SK-N-SH treated with all-trans-retinoic acid at 6 μM for 48 hours (cell line): ENCODE measurements at regions not wholly inside any gene's neighbourhood (a gene's known extent, or its start where the extent isn't known, plus 50 kb on each side); places are given as distances from the start of the nearest gene placed in this dataset.

ENCODE experiments used
- ATAC-seq: fragments of 200-7000 bp; cut with Tn5 transposase; 3 replicates; pipeline ENCODE4 v1.9.1; 2020; ENCODE audit warnings: mild to moderate bottlenecking, moderate library complexity
- ARNTL ChIP-seq: fragments of 450-650 bp; formaldehyde crosslinking; IDR thresholded peaks from 2 replicates; pipeline ENCODE4 v1.5.0; 2020; ENCODE audit warnings: low read depth, mild to moderate bottlenecking, moderate library complexity, borderline replicate concordance
- BACH2 ChIP-seq: fragments of 250-450 bp; sonication (Bioruptor Pico); IDR thresholded peaks from 2 replicates; pipeline ENCODE4 v1.9.0; 2021; ENCODE audit warnings: mild to moderate bottlenecking, borderline replicate concordance
- CSDC2 ChIP-seq: fragments of 250-450 bp; sonication (Bioruptor Pico); IDR thresholded peaks from 2 replicates; pipeline ENCODE4 v1.5.0; 2020; ENCODE audit warnings: mild to moderate bottlenecking, moderate library complexity
- ESRRG ChIP-seq: fragments of 250-450 bp; sonication (Bioruptor Pico); IDR thresholded peaks from 2 replicates; pipeline ENCODE4 v1.6.1; 2021; ENCODE audit warnings: mild to moderate bottlenecking
- GLIS3 ChIP-seq: fragments of 250-450 bp; sonication (Bioruptor Pico); IDR thresholded peaks from 2 replicates; pipeline ENCODE4 v1.5.0; 2020; ENCODE audit warnings: mild to moderate bottlenecking, moderate library complexity
- ISL1 ChIP-seq: fragments of 250-450 bp; sonication (Bioruptor Pico); IDR thresholded peaks from 2 replicates; pipeline ENCODE4 v2.1.2; 2022; ENCODE audit warnings: mild to moderate bottlenecking, moderate library complexity
- OSR1 ChIP-seq: fragments of 250-450 bp; sonication (Bioruptor Pico); IDR thresholded peaks from 2 replicates; pipeline ENCODE4 v1.8.0; 2022; ENCODE audit warnings: moderate library complexity, mild to moderate bottlenecking, inconsistent platforms
- POU6F1 ChIP-seq: fragments of 250-450 bp; sonication (Bioruptor Pico); IDR thresholded peaks from 2 replicates; pipeline ENCODE4 v1.8.0; 2021; ENCODE audit warnings: low read depth, mild to moderate bottlenecking, moderate library complexity, borderline replicate concordance
- PPARA ChIP-seq: fragments of 250-450 bp; sonication (Bioruptor Pico); IDR thresholded peaks from 2 replicates; pipeline ENCODE4 v1.5.0; 2020; ENCODE audit warnings: mild to moderate bottlenecking, borderline replicate concordance
- RARB ChIP-seq: fragments of 250-450 bp; sonication (Bioruptor Pico); IDR thresholded peaks from 2 replicates; pipeline ENCODE4 v1.8.0; 2021; ENCODE audit warnings: mild to moderate bottlenecking, moderate library complexity
- SNAI2 ChIP-seq: fragments of 250-450 bp; sonication (Bioruptor Pico); IDR thresholded peaks from 2 replicates; pipeline ENCODE4 v1.5.0; 2020; ENCODE audit warnings: mild to moderate bottlenecking, moderate library complexity
- TCF4 ChIP-seq: fragments of 250-450 bp; sonication (Bioruptor Pico); IDR thresholded peaks from 2 replicates; pipeline ENCODE4 v1.8.0; 2021; ENCODE audit warnings: mild to moderate bottlenecking, moderate library complexity, borderline replicate concordance
- TOX ChIP-seq: fragments of 250-450 bp; sonication (Bioruptor Pico); IDR thresholded peaks from 2 replicates; pipeline ENCODE4 v1.8.0; 2021; ENCODE audit warnings: mild to moderate bottlenecking, moderate library complexity, borderline replicate concordance
- ZC3H10 ChIP-seq: fragments of 250-450 bp; sonication (Bioruptor Pico); IDR thresholded peaks from 2 replicates; pipeline ENCODE4 v1.5.1; 2021; ENCODE audit warnings: mild to moderate bottlenecking, moderate library complexity
- ZFP3 ChIP-seq: fragments of 250-450 bp; sonication (Bioruptor Pico); IDR thresholded peaks from 2 replicates; pipeline ENCODE4 v1.5.0; 2020; ENCODE audit warnings: mild to moderate bottlenecking, moderate library complexity
- ZFP30 ChIP-seq: fragments of 450-650 bp; formaldehyde crosslinking; IDR thresholded peaks from 2 replicates; pipeline ENCODE4 v1.5.0; 2022; ENCODE audit warnings: mild to moderate bottlenecking, moderate library complexity
- ZNF565 ChIP-seq: fragments of 450-650 bp; formaldehyde crosslinking; conservative IDR thresholded peaks from 2 replicates; pipeline ENCODE4 v1.5.0; 2020; ENCODE audit warnings: low read depth, mild to moderate bottlenecking, moderate library complexity
- ZNF70 ChIP-seq: fragments of 450-650 bp; formaldehyde crosslinking; IDR thresholded peaks from 2 replicates; pipeline ENCODE4 v1.5.0; 2020; ENCODE audit warnings: mild to moderate bottlenecking, moderate library complexity
- ZNF8 ChIP-seq: fragments of 450-650 bp; formaldehyde crosslinking; IDR thresholded peaks from 2 replicates; pipeline ENCODE4 v1.5.0; 2020; ENCODE audit warnings: mild to moderate bottlenecking, moderate library complexity
- TF ChIP-seq, protein P1 (sequence below): fragments of 250-450 bp; sonication (Bioruptor Pico); IDR thresholded peaks from 2 replicates; pipeline ENCODE4 v1.5.1; 2020; ENCODE audit warnings: low read depth, mild to moderate bottlenecking, moderate library complexity
- TF ChIP-seq, protein P2 (sequence below): fragments of 250-450 bp; sonication (Bioruptor Pico); IDR thresholded peaks from 2 replicates; pipeline ENCODE4 v1.8.0; 2020; ENCODE audit warnings: mild to moderate bottlenecking, moderate library complexity, borderline replicate concordance
- TF ChIP-seq, protein P3 (sequence below): fragments of 250-450 bp; sonication (Bioruptor Pico); IDR thresholded peaks from 2 replicates; pipeline ENCODE4 v1.5.0; 2020; ENCODE audit warnings: mild to moderate bottlenecking, moderate library complexity

DNA sequence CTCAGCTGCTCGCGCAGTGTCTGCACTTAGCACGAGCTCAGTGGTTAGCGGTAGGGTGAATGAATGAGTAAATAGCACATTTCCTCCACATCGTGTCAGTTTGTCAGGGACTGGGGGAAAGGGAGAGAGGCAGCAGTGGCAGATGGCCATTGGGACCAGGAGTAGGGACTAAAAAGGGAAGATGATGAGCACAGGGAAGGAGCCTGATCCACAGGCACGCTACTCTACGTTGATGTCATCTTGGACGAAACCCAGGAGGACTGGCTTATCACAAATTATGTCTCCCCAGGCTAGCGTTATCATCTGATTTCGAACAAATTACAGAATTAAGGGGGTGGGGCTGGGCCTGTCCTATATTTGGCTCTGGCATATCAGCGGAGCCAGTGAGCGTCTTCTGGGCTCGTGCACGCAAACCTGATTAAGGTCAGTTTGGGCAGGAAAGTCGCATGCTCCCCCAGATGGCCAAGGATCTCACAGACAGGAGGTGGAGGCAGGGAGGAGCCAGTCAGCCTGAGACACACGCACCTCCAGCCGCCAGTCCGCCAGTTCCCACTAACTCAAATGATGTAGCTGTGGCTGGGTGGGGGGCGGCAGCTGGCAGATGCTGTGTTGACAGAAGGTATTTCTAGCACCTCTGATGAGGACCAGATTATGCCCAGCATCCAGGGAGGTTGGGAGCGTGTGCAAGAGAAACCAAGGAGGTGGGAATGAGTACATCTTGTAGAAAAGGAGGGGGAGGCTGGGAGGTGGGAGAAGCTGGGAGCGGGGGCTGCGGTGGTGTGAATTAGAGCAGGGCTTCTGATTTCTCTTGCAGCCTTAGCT lies 97.4 kb upstream of the PRDM11 start:
- ATAC-seq: peak; percentile 37; the same call in 2 of the 3 replicates
- TF ChIP-seq, protein P1, sequence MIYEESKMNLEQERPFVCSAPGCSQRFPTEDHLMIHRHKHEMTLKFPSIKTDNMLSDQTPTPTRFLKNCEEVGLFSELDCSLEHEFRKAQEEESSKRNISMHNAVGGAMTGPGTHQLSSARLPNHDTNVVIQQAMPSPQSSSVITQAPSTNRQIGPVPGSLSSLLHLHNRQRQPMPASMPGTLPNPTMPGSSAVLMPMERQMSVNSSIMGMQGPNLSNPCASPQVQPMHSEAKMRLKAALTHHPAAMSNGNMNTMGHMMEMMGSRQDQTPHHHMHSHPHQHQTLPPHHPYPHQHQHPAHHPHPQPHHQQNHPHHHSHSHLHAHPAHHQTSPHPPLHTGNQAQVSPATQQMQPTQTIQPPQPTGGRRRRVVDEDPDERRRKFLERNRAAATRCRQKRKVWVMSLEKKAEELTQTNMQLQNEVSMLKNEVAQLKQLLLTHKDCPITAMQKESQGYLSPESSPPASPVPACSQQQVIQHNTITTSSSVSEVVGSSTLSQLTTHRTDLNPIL: peak; percentile 83
- no peak for TF ChIP-seq PPARA (CRISPR knock-in tag)
- no peak for TF ChIP-seq ZFP30 (CRISPR knock-in tag)
- no peak for TF ChIP-seq BACH2 (CRISPR knock-in tag)
- TF ChIP-seq GLIS3 (CRISPR knock-in tag): peak; percentile 78; the same call in 1 of the 2 replicates
- TF ChIP-seq, protein P2, sequence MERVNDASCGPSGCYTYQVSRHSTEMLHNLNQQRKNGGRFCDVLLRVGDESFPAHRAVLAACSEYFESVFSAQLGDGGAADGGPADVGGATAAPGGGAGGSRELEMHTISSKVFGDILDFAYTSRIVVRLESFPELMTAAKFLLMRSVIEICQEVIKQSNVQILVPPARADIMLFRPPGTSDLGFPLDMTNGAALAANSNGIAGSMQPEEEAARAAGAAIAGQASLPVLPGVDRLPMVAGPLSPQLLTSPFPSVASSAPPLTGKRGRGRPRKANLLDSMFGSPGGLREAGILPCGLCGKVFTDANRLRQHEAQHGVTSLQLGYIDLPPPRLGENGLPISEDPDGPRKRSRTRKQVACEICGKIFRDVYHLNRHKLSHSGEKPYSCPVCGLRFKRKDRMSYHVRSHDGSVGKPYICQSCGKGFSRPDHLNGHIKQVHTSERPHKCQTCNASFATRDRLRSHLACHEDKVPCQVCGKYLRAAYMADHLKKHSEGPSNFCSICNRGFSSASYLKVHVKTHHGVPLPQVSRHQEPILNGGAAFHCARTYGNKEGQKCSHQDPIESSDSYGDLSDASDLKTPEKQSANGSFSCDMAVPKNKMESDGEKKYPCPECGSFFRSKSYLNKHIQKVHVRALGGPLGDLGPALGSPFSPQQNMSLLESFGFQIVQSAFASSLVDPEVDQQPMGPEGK (CRISPR knock-in tag): no peak
- TF ChIP-seq ZC3H10 (CRISPR knock-in tag): no peak
- TF ChIP-seq ARNTL (CRISPR knock-in tag): no peak
- TF ChIP-seq ZFP3 (CRISPR knock-in tag): peak; percentile 25; the same call in 1 of the 2 replicates
- no peak for TF ChIP-seq ZNF70 (CRISPR knock-in tag)
- TF ChIP-seq ESRRG (CRISPR knock-in tag): no peak
- peak; percentile 95 for TF ChIP-seq TCF4 (CRISPR knock-in tag)
- TF ChIP-seq CSDC2: no peak
- TF ChIP-seq ZNF565 (CRISPR knock-in tag): no peak
- peak; percentile 71 for TF ChIP-seq SNAI2
- TF ChIP-seq, protein P3, sequence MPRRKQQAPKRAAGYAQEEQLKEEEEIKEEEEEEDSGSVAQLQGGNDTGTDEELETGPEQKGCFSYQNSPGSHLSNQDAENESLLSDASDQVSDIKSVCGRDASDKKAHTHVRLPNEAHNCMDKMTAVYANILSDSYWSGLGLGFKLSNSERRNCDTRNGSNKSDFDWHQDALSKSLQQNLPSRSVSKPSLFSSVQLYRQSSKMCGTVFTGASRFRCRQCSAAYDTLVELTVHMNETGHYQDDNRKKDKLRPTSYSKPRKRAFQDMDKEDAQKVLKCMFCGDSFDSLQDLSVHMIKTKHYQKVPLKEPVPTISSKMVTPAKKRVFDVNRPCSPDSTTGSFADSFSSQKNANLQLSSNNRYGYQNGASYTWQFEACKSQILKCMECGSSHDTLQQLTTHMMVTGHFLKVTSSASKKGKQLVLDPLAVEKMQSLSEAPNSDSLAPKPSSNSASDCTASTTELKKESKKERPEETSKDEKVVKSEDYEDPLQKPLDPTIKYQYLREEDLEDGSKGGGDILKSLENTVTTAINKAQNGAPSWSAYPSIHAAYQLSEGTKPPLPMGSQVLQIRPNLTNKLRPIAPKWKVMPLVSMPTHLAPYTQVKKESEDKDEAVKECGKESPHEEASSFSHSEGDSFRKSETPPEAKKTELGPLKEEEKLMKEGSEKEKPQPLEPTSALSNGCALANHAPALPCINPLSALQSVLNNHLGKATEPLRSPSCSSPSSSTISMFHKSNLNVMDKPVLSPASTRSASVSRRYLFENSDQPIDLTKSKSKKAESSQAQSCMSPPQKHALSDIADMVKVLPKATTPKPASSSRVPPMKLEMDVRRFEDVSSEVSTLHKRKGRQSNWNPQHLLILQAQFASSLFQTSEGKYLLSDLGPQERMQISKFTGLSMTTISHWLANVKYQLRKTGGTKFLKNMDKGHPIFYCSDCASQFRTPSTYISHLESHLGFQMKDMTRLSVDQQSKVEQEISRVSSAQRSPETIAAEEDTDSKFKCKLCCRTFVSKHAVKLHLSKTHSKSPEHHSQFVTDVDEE (CRISPR knock-in tag): peak; percentile 89; the same call in 1 of the 2 replicates
- TF ChIP-seq ISL1 (CRISPR knock-in tag): peak; percentile 73

GRCh38 chr11:45050111-45050510 lies 96.3 kb upstream of the PRDM11 start:
- TF ChIP-seq POU6F1 (no peak), ISL1 (CRISPR knock-in tag) (no peak), ARNTL (CRISPR knock-in tag) (no peak), RARB (no peak), TOX (no peak), ZC3H10 (CRISPR knock-in tag) (no peak), BACH2 (CRISPR knock-in tag) (no peak), ZNF8 (CRISPR knock-in tag) (no peak), OSR1 (no peak), ZNF565 (CRISPR knock-in tag) (no peak), SNAI2 (no peak), ZNF70 (CRISPR knock-in tag) (no peak)
- TF ChIP-seq, protein P1: no peak
- TF ChIP-seq, protein P2 (CRISPR knock-in tag): no peak
- TF ChIP-seq, protein P3 (CRISPR knock-in tag): no peak
- no peak for ATAC-seq
